ENCODE measurements at regions not wholly inside any gene's neighbourhood (a gene's known extent, or its start where the extent isn't known, plus 50 kb on each side); places are given as distances from the start of the nearest gene placed in this dataset.

DNA sequence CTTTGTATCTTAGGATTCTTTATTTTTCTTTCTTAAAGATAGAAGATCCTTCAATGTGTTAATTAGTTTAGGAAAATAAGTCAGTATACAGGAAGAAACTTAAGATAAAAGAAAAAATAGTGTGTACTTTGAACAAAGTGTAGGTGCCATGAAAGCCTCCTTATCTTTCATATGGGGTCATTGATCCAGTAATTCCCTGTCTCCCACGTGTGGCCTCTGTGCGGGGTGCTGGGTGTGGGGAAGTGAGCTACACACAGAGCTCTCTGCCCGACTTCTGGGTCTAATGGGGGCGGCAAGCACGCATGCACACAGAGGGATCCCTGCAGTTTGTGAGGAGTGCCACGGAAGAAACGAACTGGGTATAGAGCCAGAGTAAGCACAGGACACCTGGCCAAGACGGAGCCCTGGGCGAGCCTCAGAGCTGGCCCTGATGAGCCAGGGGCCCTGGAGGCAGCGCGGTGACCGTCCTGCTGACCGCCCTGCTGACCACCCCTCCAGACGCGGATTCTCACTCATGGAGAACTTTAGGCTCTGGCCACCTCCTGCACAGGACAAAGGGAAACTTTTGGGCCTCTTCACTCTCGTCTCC lies 253.5 kb downstream of the ACKR3 start:
- Histone ChIP-seq H3K9ac (ENCODE audit: low read length) (no peak overlapping the region), H3K27ac (ENCODE audit: low read depth, low read length) (no peak overlapping the region), H3K4me1 (ENCODE audit: control insufficient read depth, insufficient read depth, low read length) (peaks cover 43% of the 10 kb centered on the region), H3K36me3 (ENCODE audit: control insufficient read depth, insufficient read depth, low read length) (no peaks in the 10 kb centered on the region), H3K9me3 (ENCODE audit: control insufficient read depth, insufficient read depth, low read depth, low read length) (peaks cover 12% of the 10 kb centered on the region), H3K4me3 (ENCODE audit: low read depth, low read length) (no peak overlapping the region), H3K27me3 (ENCODE audit: control insufficient read depth, insufficient read depth, low read length) (no peaks in the 10 kb centered on the region)

- Histone ChIP-seq H3K9ac (ENCODE audit: low read length) (no peak overlapping the region), H3K4me1 (ENCODE audit: control insufficient read depth, insufficient read depth, low read length) (peaks cover 49% of the 10 kb centered on the region), H3K4me3 (ENCODE audit: low read depth, low read length) (no peak overlapping the region), H3K27ac (ENCODE audit: low read depth, low read length) (no peak overlapping the region), H3K27me3 (ENCODE audit: control insufficient read depth, insufficient read depth, low read length) (no peaks in the 10 kb centered on the region), H3K36me3 (ENCODE audit: control insufficient read depth, insufficient read depth, low read length) (no peaks in the 10 kb centered on the region), H3K9me3 (ENCODE audit: control insufficient read depth, insufficient read depth, low read depth, low read length) (peaks cover 12% of the 10 kb centered on the region)
Observed at GRCh38 chr2:236823963-236824362, 254.3 kb downstream of the ACKR3 start.

DNA sequence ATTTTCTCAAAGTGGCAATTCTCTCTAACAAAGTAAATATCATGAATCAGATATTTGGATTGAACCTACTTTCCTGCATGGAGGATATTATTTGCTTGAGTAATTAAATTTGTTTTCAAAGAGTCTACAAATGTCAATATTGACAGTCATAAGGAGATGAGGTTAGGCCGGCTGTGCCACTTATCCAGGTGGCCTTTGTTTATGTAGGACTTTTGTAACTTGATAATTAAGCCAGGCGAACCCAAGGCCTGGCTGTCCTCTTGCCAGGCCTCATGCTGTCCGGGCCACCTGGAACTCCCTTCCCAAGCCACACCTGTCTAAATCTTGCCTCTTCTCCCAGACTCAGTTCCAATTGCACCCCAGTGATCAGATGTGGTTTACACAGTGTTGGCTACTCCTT lies 255.2 kb downstream of the ACKR3 start:
- H3K9me3 ChIP-seq (ENCODE audit: control insufficient read depth, insufficient read depth, low read depth, low read length): peaks cover 12% of the 10 kb centered on the region
- no peaks in the 10 kb centered on the region for H3K27me3 ChIP-seq (ENCODE audit: control insufficient read depth, insufficient read depth, low read length)
- H3K4me3 ChIP-seq (ENCODE audit: low read depth, low read length): no peak overlapping the region
- peaks cover 49% of the 10 kb centered on the region for H3K4me1 ChIP-seq (ENCODE audit: control insufficient read depth, insufficient read depth, low read length)
- H3K27ac ChIP-seq (ENCODE audit: low read depth, low read length): no peak overlapping the region
- no peak overlapping the region for H3K9ac ChIP-seq (ENCODE audit: low read length)
- H3K36me3 ChIP-seq (ENCODE audit: control insufficient read depth, insufficient read depth, low read length): no peaks in the 10 kb centered on the region

- Histone ChIP-seq H3K9ac (ENCODE audit: low read length) (no peak overlapping the region), H3K4me1 (ENCODE audit: control insufficient read depth, insufficient read depth, low read length) (peaks cover 49% of the 10 kb centered on the region), H3K9me3 (ENCODE audit: control insufficient read depth, insufficient read depth, low read depth, low read length) (peaks cover 12% of the 10 kb centered on the region), H3K4me3 (ENCODE audit: low read depth, low read length) (no peak overlapping the region), H3K27me3 (ENCODE audit: control insufficient read depth, insufficient read depth, low read length) (no peaks in the 10 kb centered on the region), H3K36me3 (ENCODE audit: control insufficient read depth, insufficient read depth, low read length) (no peaks in the 10 kb centered on the region), H3K27ac (ENCODE audit: low read depth, low read length) (no peak overlapping the region)
Observed at GRCh38 chr2:236825989-236826510, 256.4 kb downstream of the ACKR3 start.

DNA sequence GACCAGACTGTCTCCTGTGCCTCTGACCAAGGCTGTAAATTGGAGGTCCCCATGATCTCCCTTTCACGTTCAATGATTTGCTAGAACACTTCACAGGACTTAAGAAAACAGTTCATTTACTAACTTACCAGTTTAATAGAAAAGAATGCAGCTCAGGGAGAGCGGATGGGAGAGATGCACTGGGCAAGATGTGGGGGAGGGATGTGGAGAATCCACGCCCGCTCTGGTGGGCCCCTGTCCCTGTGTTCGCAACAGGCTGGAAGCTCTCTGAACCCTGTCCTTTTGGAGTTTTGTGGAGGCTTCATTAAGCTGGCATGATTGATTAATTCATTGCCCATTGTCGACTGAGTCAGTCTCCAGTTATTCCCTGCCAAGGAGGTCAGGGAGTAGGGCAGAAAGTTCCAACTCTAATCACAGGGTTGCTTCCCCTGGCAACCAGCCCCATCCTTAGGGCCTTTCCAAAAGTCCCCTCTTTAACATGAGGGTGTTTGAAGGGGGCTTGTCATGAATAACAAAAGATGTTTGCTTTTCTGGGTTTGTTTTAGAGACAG lies 257.1 kb downstream of the ACKR3 start:
- no peaks in the 10 kb centered on the region for H3K36me3 ChIP-seq (ENCODE audit: control insufficient read depth, insufficient read depth, low read length)
- H3K27me3 ChIP-seq (ENCODE audit: control insufficient read depth, insufficient read depth, low read length): no peaks in the 10 kb centered on the region
- peaks cover 49% of the 10 kb centered on the region for H3K4me1 ChIP-seq (ENCODE audit: control insufficient read depth, insufficient read depth, low read length)
- H3K9ac ChIP-seq (ENCODE audit: low read length): no peak overlapping the region
- peaks cover 7% of the 10 kb centered on the region for H3K9me3 ChIP-seq (ENCODE audit: control insufficient read depth, insufficient read depth, low read depth, low read length)
- no peak overlapping the region for H3K4me3 ChIP-seq (ENCODE audit: low read depth, low read length)
- no peak overlapping the region for H3K27ac ChIP-seq (ENCODE audit: low read depth, low read length)

DNA sequence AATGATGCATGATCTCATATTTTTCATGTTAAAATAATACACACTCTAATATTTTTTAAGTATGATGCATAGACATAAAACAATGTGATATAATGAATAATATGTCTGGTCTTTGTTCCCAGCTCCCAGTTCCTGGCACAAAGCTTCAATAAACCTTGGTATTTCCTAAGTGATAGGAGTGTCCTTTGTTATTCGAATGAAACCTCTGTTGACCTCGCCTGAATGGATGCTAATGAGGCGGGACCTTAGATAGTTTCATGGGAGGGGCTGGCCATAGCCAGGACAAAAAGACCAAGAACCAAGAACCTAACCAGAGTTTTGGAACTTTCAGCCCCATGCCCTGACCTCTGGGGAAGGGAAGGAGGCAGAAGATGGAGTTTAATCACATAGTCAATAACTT lies 257.7 kb upstream of the COPS8 start:
- no peaks in the 10 kb centered on the region for H3K9me3 ChIP-seq (ENCODE audit: control insufficient read depth, insufficient read depth, low read depth, low read length)
- H3K9ac ChIP-seq (ENCODE audit: low read length): no peak overlapping the region
- H3K27ac ChIP-seq (ENCODE audit: low read depth, low read length): no peak overlapping the region
- H3K27me3 ChIP-seq (ENCODE audit: control insufficient read depth, insufficient read depth, low read length): no peaks in the 10 kb centered on the region
- H3K36me3 ChIP-seq (ENCODE audit: control insufficient read depth, insufficient read depth, low read length): no peaks in the 10 kb centered on the region
- H3K4me3 ChIP-seq (ENCODE audit: low read depth, low read length): no peak overlapping the region
- peaks cover 49% of the 10 kb centered on the region for H3K4me1 ChIP-seq (ENCODE audit: control insufficient read depth, insufficient read depth, low read length)

DNA sequence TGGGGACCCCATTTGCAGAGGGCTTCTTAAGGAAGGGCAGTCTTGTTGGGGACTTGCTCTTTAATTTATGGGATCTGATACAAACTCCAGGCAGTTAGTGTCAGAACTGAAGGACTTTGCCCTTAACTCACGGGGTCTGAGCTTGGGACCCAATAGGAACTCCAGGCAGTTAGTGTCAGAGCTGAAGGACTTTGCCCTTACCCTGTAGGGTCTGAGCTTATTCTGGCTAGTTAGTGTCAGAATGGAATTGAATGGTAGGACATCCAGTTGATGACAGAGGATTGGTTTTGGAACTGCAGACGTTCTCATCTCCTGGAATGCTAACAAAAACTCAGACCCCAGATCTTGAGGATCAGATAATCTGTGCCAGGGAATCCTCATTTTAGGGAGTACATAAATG lies 256.9 kb upstream of the COPS8 start:
- Histone ChIP-seq H3K27ac (ENCODE audit: low read depth, low read length) (no peak overlapping the region), H3K4me1 (ENCODE audit: control insufficient read depth, insufficient read depth, low read length) (peaks cover 42% of the 10 kb centered on the region), H3K9ac (ENCODE audit: low read length) (no peak overlapping the region), H3K27me3 (ENCODE audit: control insufficient read depth, insufficient read depth, low read length) (no peaks in the 10 kb centered on the region), H3K9me3 (ENCODE audit: control insufficient read depth, insufficient read depth, low read depth, low read length) (peaks cover 4% of the 10 kb centered on the region; the same call in 1 of the 2 replicates), H3K36me3 (ENCODE audit: control insufficient read depth, insufficient read depth, low read length) (no peaks in the 10 kb centered on the region), H3K4me3 (ENCODE audit: low read depth, low read length) (no peak overlapping the region)

DNA sequence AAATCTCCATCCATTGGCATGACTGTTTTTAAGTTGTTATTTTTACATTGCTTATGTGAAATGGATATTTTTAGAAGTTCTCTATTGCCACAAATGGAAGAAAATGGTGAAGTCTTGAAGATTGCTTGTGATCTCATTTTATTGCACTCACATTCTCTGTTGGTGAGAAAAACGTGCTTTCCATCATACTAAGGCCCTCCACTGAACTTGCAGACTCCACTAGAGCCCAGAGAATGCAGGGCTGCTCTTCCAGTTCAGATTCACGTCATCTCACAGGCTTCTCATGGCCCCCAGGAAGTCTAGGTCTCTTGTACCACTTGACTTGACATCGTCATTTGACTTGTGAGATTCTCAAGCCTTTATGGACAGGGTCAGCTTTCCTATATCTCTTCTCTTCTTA lies 254.8 kb upstream of the COPS8 start:
- Histone ChIP-seq H3K4me1 (ENCODE audit: control insufficient read depth, insufficient read depth, low read length) (peaks cover 28% of the 10 kb centered on the region), H3K36me3 (ENCODE audit: control insufficient read depth, insufficient read depth, low read length) (no peaks in the 10 kb centered on the region), H3K27me3 (ENCODE audit: control insufficient read depth, insufficient read depth, low read length) (no peaks in the 10 kb centered on the region), H3K9me3 (ENCODE audit: control insufficient read depth, insufficient read depth, low read depth, low read length) (peaks cover 19% of the 10 kb centered on the region), H3K27ac (ENCODE audit: low read depth, low read length) (no peak overlapping the region), H3K9ac (ENCODE audit: low read length) (no peak overlapping the region), H3K4me3 (ENCODE audit: low read depth, low read length) (no peak overlapping the region)

DNA sequence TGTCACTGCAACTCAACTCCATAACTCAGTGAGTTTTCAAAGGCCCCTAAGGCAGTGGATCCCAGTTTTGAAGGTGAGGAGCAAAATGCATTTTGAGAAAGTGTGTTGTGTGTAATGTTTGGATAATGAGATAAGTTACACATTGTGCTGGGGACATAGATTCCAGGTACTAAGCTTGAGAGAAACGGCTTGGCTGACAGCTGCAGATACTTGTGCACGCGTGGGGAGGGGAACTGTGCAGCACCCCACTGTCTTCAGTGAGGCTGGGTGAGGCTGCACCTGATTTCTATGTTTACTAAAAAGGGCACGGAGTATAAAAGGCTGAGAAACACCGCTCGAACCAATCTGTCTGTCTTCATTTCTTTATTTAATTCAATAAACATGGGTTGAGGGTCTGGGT lies 254.0 kb upstream of the COPS8 start:
- Histone ChIP-seq H3K27ac (ENCODE audit: low read depth, low read length) (no peak overlapping the region), H3K27me3 (ENCODE audit: control insufficient read depth, insufficient read depth, low read length) (no peaks in the 10 kb centered on the region), H3K4me1 (ENCODE audit: control insufficient read depth, insufficient read depth, low read length) (peaks cover 21% of the 10 kb centered on the region), H3K9ac (ENCODE audit: low read length) (no peak overlapping the region), H3K4me3 (ENCODE audit: low read depth, low read length) (no peak overlapping the region), H3K36me3 (ENCODE audit: control insufficient read depth, insufficient read depth, low read length) (no peaks in the 10 kb centered on the region), H3K9me3 (ENCODE audit: control insufficient read depth, insufficient read depth, low read depth, low read length) (peaks cover 27% of the 10 kb centered on the region)

DNA sequence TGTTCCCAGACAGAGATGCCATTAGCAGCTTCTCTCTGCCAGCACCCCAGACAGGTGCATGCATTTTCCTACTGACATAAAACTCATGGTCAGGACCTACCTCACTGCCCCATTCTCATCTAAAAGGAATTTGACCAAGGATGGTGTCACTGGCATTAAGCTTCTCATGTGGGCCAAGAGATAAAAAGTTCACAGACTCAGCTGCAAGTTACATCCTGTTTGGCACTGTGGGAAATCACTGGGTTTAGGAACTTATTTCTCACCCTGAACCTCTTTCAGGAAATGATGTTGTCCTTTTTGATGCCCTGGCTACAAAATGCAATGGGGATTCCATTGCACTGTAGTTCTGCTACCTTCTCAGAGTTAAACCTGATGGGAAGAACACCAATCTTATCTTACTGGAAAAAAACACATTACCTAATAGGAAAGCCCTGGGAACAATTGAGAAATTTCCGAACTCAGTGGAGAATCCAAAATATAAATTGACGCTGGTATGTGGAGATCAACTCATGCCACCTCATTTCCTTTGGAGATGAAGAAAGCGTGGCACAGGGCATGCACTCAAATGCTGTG lies 252.1 kb upstream of the COPS8 start:
- Histone ChIP-seq H3K4me1 (ENCODE audit: control insufficient read depth, insufficient read depth, low read length) (peaks cover 2% of the 10 kb centered on the region; the same call in 1 of the 2 replicates), H3K9me3 (ENCODE audit: control insufficient read depth, insufficient read depth, low read depth, low read length) (peaks cover 36% of the 10 kb centered on the region), H3K27ac (ENCODE audit: low read depth, low read length) (no peak overlapping the region), H3K4me3 (ENCODE audit: low read depth, low read length) (no peak overlapping the region), H3K36me3 (ENCODE audit: control insufficient read depth, insufficient read depth, low read length) (no peaks in the 10 kb centered on the region), H3K9ac (ENCODE audit: low read length) (no peak overlapping the region), H3K27me3 (ENCODE audit: control insufficient read depth, insufficient read depth, low read length) (no peaks in the 10 kb centered on the region)

GRCh38 chr2:236834284-236834683 lies 251.4 kb upstream of the COPS8 start:
- no peaks in the 10 kb centered on the region for H3K4me1 ChIP-seq (ENCODE audit: control insufficient read depth, insufficient read depth, low read length)
- H3K27ac ChIP-seq (ENCODE audit: low read depth, low read length): no peak overlapping the region
- H3K9ac ChIP-seq (ENCODE audit: low read length): no peak overlapping the region
- peaks cover 36% of the 10 kb centered on the region for H3K9me3 ChIP-seq (ENCODE audit: control insufficient read depth, insufficient read depth, low read depth, low read length)
- H3K27me3 ChIP-seq (ENCODE audit: control insufficient read depth, insufficient read depth, low read length): no peaks in the 10 kb centered on the region
- no peaks in the 10 kb centered on the region for H3K36me3 ChIP-seq (ENCODE audit: control insufficient read depth, insufficient read depth, low read length)
- no peak overlapping the region for H3K4me3 ChIP-seq (ENCODE audit: low read depth, low read length)
